Gastrocnemius medialis (tissue), 4 donors: ENCODE measurements at regions not wholly inside any gene's neighbourhood (a gene's known extent, or its start where the extent isn't known, plus 50 kb on each side); places are given as distances from the start of the nearest gene placed in this dataset.

Experiments used
- ATAC-seq, 2 donors: fragments of 150-250 bp; one replicate each; pipeline ENCODE4 v1.9.1; 2016
- DNase-seq, 2 donors: peaks; one replicate each; pipeline ENCODE4 v3.0.0-alpha.2; 2019
- H3K27ac ChIP-seq, 4 donors: fragments of 200-600 bp; sonication (generic); 1 replicate in 1 of 4; 2 replicates in 3 of 4; pipeline ENCODE4 v1.5.1; 2016 to 2018; ENCODE audit warnings: mild to moderate bottlenecking in 2 of 4, moderate library complexity in 1 of 4
- H3K27me3 ChIP-seq, 3 donors: fragments of 200-600 bp; sonication (generic) in 2 of 3; 1 replicate in 1 of 3; 2 replicates in 2 of 3; pipeline versions ENCODE4 v1.5.1 to v1.6.0; 2016 to 2019; ENCODE audit warnings: mild to moderate bottlenecking in 1 of 3, moderate library complexity in 1 of 3
- H3K36me3 ChIP-seq, 2 donors: fragments of 200-600 bp; sonication (generic) in 1 of 2; one replicate each; pipeline ENCODE4 v1.5.1; 2017 to 2018
- H3K4me1 ChIP-seq, 2 donors: fragments of 200-600 bp; sonication (generic) in 1 of 2; one replicate each; pipeline ENCODE4 v1.5.1; 2016 to 2017; ENCODE audit warnings: mild to moderate bottlenecking in 2 of 2
- H3K4me3 ChIP-seq, 4 donors: fragments of 200-600 bp; sonication (generic) in 3 of 4; 1 replicate in 1 of 4; 2 replicates in 3 of 4; pipeline ENCODE4 v1.5.1; 2016 to 2019; ENCODE audit warnings: mild to moderate bottlenecking in 2 of 4
- H3K9me3 ChIP-seq, 3 donors: fragments of 200-600 bp; sonication (generic) in 2 of 3; 1 replicate in 1 of 3; 2 replicates in 2 of 3; pipeline ENCODE4 v1.5.1; 2016 to 2019
- POLR2A ChIP-seq, 2 donors: fragments of 450-650 bp; IDR thresholded peaks; one replicate each; pipeline ENCODE4 v1.6.1; 2017; ENCODE audit warnings: antibody characterized with exemption in 2 of 2, mild to moderate bottlenecking in 2 of 2, moderate library complexity in 2 of 2
- in situ Hi-C, 4 donors: fragments of 200-750 bp; cut with MboI; loops; one replicate each; pipeline versions ENCODE4 v1.15.0 to v1.8.0; 2017; ENCODE audit warnings: low sequenced_read_pairs in 4 of 4
- intact Hi-C: fragments of 100-400 bp; cut with DNase I; formaldehyde crosslinking; loops from one replicate; pipeline ENCODE4 v1.15.1; 2023; ENCODE audit warnings: low total_unique reads
- TF ChIP-seq, protein P1 (sequence below), 5 experiments: fragments of 450-650 bp in 3 of 5; fragments of 200-600 bp in 2 of 5; sonication (generic) in 2 of 5; IDR thresholded peaks in 4 of 5; conservative IDR thresholded peaks in 1 of 5; 1 replicate in 4 of 5; 2 replicates in 1 of 5; pipeline ENCODE4 v1.5.1; 2016 to 2019; ENCODE audit warnings: antibody characterized with exemption in 5 of 5, mild to moderate bottlenecking in 3 of 5, moderate library complexity in 3 of 5

DNA sequence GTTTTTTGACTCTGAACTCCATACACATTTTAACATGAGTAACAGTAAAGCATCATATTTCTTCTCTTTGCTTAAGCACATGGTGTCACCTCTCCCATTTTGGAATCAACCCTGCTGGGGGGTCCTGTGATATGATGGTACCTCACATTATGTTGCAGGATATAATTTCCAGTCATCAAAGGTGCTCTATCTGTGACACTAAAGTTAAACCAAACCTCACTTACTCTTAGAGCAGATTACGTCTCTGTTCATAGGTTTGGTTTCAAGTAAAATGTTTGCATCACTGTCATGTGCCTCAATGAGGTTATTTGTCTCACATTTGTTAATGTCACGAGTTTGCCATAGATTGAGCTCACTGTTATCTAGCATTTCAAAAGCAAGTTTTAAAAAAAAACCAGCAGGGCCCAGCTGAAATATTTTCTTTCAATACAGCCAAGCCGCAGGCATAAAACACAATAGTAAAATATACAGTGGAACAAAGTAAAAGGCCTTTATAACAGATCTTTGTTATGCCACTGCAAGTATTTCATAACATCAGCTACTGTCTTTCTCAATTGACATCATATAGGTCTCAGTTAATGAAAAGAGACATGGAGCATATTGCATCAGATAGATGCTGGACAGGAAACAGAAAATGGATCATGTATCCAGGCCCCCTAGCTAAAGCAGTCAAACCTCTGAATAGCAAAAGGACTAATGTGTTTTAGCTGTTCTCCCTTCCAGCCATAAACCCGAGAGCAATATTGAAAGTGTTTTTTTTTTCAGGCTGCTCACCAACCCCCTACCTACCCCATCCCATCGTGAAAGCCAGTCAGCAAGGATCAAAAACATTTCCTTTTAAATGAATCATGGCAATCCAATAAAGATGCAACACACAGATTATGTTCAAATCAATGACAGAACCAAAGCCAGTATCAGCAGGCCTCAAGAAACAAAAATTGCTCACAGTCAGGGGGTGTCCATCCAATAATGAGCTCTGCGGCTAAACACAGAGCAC is 182.1 kb upstream of the ITGA1 start:
- no peak for ATAC-seq
- no peaks in the 10 kb centered on the region for H3K4me1 ChIP-seq
- DNase-seq, result no peak
- no peaks in the 10 kb centered on the region for H3K9me3 ChIP-seq
- TF ChIP-seq, protein P1, sequence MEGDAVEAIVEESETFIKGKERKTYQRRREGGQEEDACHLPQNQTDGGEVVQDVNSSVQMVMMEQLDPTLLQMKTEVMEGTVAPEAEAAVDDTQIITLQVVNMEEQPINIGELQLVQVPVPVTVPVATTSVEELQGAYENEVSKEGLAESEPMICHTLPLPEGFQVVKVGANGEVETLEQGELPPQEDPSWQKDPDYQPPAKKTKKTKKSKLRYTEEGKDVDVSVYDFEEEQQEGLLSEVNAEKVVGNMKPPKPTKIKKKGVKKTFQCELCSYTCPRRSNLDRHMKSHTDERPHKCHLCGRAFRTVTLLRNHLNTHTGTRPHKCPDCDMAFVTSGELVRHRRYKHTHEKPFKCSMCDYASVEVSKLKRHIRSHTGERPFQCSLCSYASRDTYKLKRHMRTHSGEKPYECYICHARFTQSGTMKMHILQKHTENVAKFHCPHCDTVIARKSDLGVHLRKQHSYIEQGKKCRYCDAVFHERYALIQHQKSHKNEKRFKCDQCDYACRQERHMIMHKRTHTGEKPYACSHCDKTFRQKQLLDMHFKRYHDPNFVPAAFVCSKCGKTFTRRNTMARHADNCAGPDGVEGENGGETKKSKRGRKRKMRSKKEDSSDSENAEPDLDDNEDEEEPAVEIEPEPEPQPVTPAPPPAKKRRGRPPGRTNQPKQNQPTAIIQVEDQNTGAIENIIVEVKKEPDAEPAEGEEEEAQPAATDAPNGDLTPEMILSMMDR (IDR thresholded peaks at IDR 0.05 in 4 of 5, conservative IDR thresholded peaks at IDR 0.05 in 1 of 5), result no peak
- TF ChIP-seq POLR2A (IDR thresholded peaks at IDR 0.05), result no peak
- no peak overlapping the region for H3K27ac ChIP-seq
- H3K27me3 ChIP-seq, result no peaks in the 10 kb centered on the region
- no peak overlapping the region for H3K4me3 ChIP-seq
- no peaks in the 10 kb centered on the region for H3K36me3 ChIP-seq
- in situ Hi-C loops, result no loop called here
- intact Hi-C loops, result no loop called here

DNA sequence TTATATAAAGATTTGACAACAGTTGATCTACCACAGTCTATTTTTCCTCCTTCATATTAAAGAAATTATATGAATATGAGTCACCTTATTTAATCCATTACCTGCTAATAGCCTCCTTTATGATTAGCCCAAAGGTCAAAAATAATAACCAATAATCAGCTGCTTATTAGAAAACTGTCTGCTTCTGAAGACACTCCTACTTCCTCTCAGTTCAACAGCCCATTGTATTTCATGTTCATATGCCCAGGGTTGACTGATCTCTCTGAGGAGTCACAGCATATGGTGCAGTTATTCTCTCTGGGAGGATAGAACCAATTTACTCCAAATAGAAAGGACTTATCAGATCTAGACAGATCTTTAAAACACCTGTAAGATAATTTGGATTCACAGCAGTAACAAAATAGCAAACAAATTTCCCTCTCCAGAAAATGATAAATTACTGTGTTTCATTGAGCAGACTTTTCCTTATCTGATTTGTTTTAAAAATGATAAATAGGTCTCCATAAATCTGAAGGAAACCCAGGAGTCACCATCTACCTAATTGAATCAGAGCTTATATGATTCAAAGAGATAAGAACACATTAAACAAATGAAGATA is 180.4 kb upstream of the ITGA1 start:
- TF ChIP-seq, protein P1 (IDR thresholded peaks at IDR 0.05 in 4 of 5, conservative IDR thresholded peaks at IDR 0.05 in 1 of 5), result no peak
- no peak for TF ChIP-seq POLR2A (IDR thresholded peaks at IDR 0.05)
- DNase-seq (no peak), ATAC-seq (no peak)
- in situ Hi-C loops, result no loop called here
- Histone ChIP-seq H3K27ac (no peak overlapping the region), H3K4me1 (no peaks in the 10 kb centered on the region), H3K36me3 (no peaks in the 10 kb centered on the region), H3K9me3 (no peaks in the 10 kb centered on the region), H3K4me3 (no peak overlapping the region), H3K27me3 (no peaks in the 10 kb centered on the region)
- intact Hi-C loops, result no loop called here

DNA sequence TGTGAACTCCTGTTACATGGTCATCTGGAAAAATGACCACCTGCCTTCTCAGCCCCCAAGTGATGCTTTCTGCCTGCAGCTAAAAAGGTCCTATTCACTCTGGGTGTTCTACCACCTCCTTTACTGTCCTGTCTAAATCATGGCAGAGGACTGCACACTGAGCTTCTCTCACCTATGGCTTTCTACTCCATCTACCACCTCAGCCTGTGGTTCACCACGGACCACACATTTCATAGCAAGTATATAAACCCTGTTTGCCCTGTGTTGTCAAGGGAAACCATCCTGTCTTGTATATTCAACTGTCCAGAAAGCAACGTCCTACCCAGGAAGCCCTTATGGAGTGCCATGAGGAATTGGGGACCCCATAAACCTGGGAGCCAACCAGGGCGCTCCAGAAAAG is 167.4 kb upstream of the ITGA1 start:
- no peak overlapping the region for H3K27ac ChIP-seq
- DNase-seq (no peak), ATAC-seq (no peak)
- H3K36me3 ChIP-seq, result no peaks in the 10 kb centered on the region
- no peak overlapping the region for H3K4me3 ChIP-seq
- no peaks in the 10 kb centered on the region for H3K4me1 ChIP-seq
- intact Hi-C loops (no loop called here), in situ Hi-C loops (no loop called here)
- H3K9me3 ChIP-seq, result no peaks in the 10 kb centered on the region
- no peaks in the 10 kb centered on the region for H3K27me3 ChIP-seq
- no peak for TF ChIP-seq POLR2A (IDR thresholded peaks at IDR 0.05)

DNA sequence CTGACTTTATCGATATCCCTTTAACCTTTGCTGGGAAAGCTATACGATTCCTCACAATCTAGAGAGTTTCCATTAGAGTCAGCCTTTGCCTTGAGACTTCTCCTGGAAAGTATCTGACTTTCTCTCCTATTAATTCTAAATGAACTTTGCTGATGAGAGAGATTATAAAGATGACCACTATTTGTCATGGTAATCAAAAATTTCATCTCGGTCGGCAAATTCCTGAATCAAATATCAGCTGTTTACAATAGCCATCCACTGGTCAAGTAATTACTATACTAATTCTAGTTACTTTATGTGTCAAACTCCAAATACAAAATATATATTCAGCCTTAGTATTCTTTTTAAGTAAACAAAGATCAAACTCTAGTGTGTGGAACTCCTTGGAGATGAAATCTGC is 164.4 kb upstream of the ITGA1 start:
- no peaks in the 10 kb centered on the region for H3K27me3 ChIP-seq
- no peak for TF ChIP-seq POLR2A (IDR thresholded peaks at IDR 0.05)
- TF ChIP-seq, protein P1 (IDR thresholded peaks at IDR 0.05 in 4 of 5, conservative IDR thresholded peaks at IDR 0.05 in 1 of 5), result no peak
- H3K9me3 ChIP-seq, result no peaks in the 10 kb centered on the region
- intact Hi-C loops, result no loop called here
- in situ Hi-C loops, result no loop called here
- ATAC-seq, result no peak
- no peaks in the 10 kb centered on the region for H3K4me1 ChIP-seq
- H3K4me3 ChIP-seq, result no peak overlapping the region
- no peak overlapping the region for H3K27ac ChIP-seq
- no peaks in the 10 kb centered on the region for H3K36me3 ChIP-seq
- no peak for DNase-seq

DNA sequence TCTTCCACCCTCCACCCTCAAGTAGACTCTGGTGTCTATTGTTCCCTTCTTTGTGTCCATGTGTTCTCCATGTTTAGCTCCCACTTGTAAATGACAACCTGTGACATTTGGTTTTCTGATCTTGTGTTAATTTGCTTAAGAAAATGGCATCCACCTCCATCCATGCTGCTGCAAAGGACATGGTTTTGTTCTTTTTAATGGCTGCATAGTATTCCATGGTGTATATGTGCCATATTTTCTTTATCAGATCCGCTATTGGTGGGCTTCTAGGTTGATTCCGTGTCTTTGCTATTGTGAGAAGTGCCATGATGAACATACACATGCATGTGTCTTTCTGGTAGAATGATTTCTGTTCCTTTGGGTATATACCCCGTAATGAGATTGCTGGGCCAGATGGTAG is 163.4 kb upstream of the ITGA1 start:
- in situ Hi-C loops, result no loop called here
- Histone ChIP-seq H3K27ac (no peak overlapping the region), H3K36me3 (no peaks in the 10 kb centered on the region), H3K4me1 (no peaks in the 10 kb centered on the region), H3K9me3 (no peaks in the 10 kb centered on the region), H3K27me3 (no peaks in the 10 kb centered on the region), H3K4me3 (no peak overlapping the region)
- intact Hi-C loops, result no loop called here
- ATAC-seq (no peak), DNase-seq (no peak)
- TF ChIP-seq, protein P1 (IDR thresholded peaks at IDR 0.05 in 4 of 5, conservative IDR thresholded peaks at IDR 0.05 in 1 of 5), result no peak
- no peak for TF ChIP-seq POLR2A (IDR thresholded peaks at IDR 0.05)
